ENCODE measurements at regions not wholly inside any gene's neighbourhood (a gene's known extent, or its start where the extent isn't known, plus 50 kb on each side); places are given as distances from the start of the nearest gene placed in this dataset.

GRCh38 chr13:68509734-68510621 is 1279.8 kb upstream of the PCDH9 start:
- intact Hi-C loops (cut with DNase I; ENCODE audit: low total_unique reads) (no loop called here), in situ Hi-C loops (cut with MboI; ENCODE audit: low pct_ligation_motif_present in 1 of 4, low pct_unique_long_range_greater_than_20kb in 1 of 4, low sequenced_read_pairs in 3 of 4) (no loop called here)
- Histone ChIP-seq H3K4me3 (no peak overlapping the region), H3K27me3 (no peaks in the 10 kb centered on the region), H3K36me3 (no peaks in the 10 kb centered on the region), H3K27ac (no peak overlapping the region), H3K9me3 (no peaks in the 10 kb centered on the region), H3K4me1 (no peaks in the 10 kb centered on the region)
- TF ChIP-seq POLR2AphosphoS5 (IDR thresholded peaks at IDR 0.05) (no peak), POLR2A (IDR thresholded peaks at IDR 0.05) (no peak), CTCF (IDR thresholded peaks at IDR 0.05) (no peak), EP300 (IDR thresholded peaks at IDR 0.05; ENCODE audit: low read depth) (no peak)
- WGBS, 2 donors (ENCODE audit: low coverage in 1 of 2) = 65 to 66% methylated on average over 4 of the region's 4 CpGs
- no peak for DNase-seq

- H3K36me3 ChIP-seq = no peaks in the 10 kb centered on the region
- no peak overlapping the region for H3K4me3 ChIP-seq
- no peaks in the 10 kb centered on the region for H3K4me1 ChIP-seq
- whole genome bisulfite sequencing, 2 donors (ENCODE audit: low coverage in 1 of 2) = 58 to 65% methylated on average over 5 to 8 of the region's 8 CpGs
- DNase-seq = no peak
- in situ Hi-C loops (cut with MboI; ENCODE audit: low pct_ligation_motif_present in 1 of 4, low pct_unique_long_range_greater_than_20kb in 1 of 4, low sequenced_read_pairs in 3 of 4) (no loop called here), intact Hi-C loops (cut with DNase I; ENCODE audit: low total_unique reads) (no loop called here)
- no peak overlapping the region for H3K27ac ChIP-seq
- no peaks in the 10 kb centered on the region for H3K27me3 ChIP-seq
- TF ChIP-seq EP300 (IDR thresholded peaks at IDR 0.05; ENCODE audit: low read depth) (no peak), POLR2A (IDR thresholded peaks at IDR 0.05) (no peak), CTCF (IDR thresholded peaks at IDR 0.05) (no peak), POLR2AphosphoS5 (IDR thresholded peaks at IDR 0.05) (no peak)
- no peaks in the 10 kb centered on the region for H3K9me3 ChIP-seq
These were observed 1276.9 kb upstream of the PCDH9 start for GRCh38 chr13:68506888-68507551.

- Histone ChIP-seq H3K9me3 (no peaks in the 10 kb centered on the region), H3K36me3 (no peaks in the 10 kb centered on the region), H3K27me3 (no peaks in the 10 kb centered on the region), H3K27ac (no peak overlapping the region), H3K4me3 (no peak overlapping the region), H3K4me1 (no peaks in the 10 kb centered on the region)
- in situ Hi-C loops (cut with MboI; ENCODE audit: low pct_ligation_motif_present in 1 of 4, low pct_unique_long_range_greater_than_20kb in 1 of 4, low sequenced_read_pairs in 3 of 4) = no loop called here
- intact Hi-C loops (cut with DNase I; ENCODE audit: low total_unique reads) = no loop called here
- TF ChIP-seq EP300 (IDR thresholded peaks at IDR 0.05; ENCODE audit: low read depth) = no peak
- TF ChIP-seq CTCF (IDR thresholded peaks at IDR 0.05) = no peak
- no peak for TF ChIP-seq POLR2AphosphoS5 (IDR thresholded peaks at IDR 0.05)
- TF ChIP-seq POLR2A (IDR thresholded peaks at IDR 0.05) = no peak
- DNase-seq = no peak
- 47 to 53% methylated on average over 4 of the region's 4 CpGs for WGBS, 2 donors (ENCODE audit: low coverage in 1 of 2)
These were observed 1260.5 kb upstream of the PCDH9 start for GRCh38 chr13:68490594-68490993.

GRCh38 chr13:68481130-68481529 is 1251.0 kb upstream of the PCDH9 start:
- H3K36me3 ChIP-seq = no peaks in the 10 kb centered on the region
- intact Hi-C loops (cut with DNase I; ENCODE audit: low total_unique reads) (no loop called here), in situ Hi-C loops (cut with MboI; ENCODE audit: low pct_ligation_motif_present in 1 of 4, low pct_unique_long_range_greater_than_20kb in 1 of 4, low sequenced_read_pairs in 3 of 4) (no loop called here)
- TF ChIP-seq POLR2AphosphoS5 (IDR thresholded peaks at IDR 0.05) (no peak), CTCF (IDR thresholded peaks at IDR 0.05) (no peak), EP300 (IDR thresholded peaks at IDR 0.05; ENCODE audit: low read depth) (no peak), POLR2A (IDR thresholded peaks at IDR 0.05) (no peak)
- WGBS, 2 donors (ENCODE audit: low coverage in 1 of 2) = 33 to 40% methylated on average over 2 of the region's 2 CpGs
- H3K27me3 ChIP-seq = no peaks in the 10 kb centered on the region
- no peak overlapping the region for H3K4me3 ChIP-seq
- no peaks in the 10 kb centered on the region for H3K4me1 ChIP-seq
- no peaks in the 10 kb centered on the region for H3K9me3 ChIP-seq
- H3K27ac ChIP-seq = no peak overlapping the region
- no peak for DNase-seq

Data from transverse colon (tissue), 4 donors.